Mesenchymal stem cell (in vitro differentiated cells and primary cell): ENCODE measurements at regions not wholly inside any gene's neighbourhood (a gene's known extent, or its start where the extent isn't known, plus 50 kb on each side); places are given as distances from the start of the nearest gene placed in this dataset.

Source experiments
- DNase-seq: peaks from one replicate; pipeline ENCODE4 v3.0.0-alpha.2; 2013
- H2AFZ ChIP-seq: one replicate; pipeline ENCODE4 v1.6.1; 2013; ENCODE audit warnings: low read depth, mild to moderate bottlenecking, control low read depth, inconsistent platforms, low read length, moderate library complexity
- H2AK5ac ChIP-seq: 2 replicates; pipeline ENCODE4 v1.6.1; 2013; ENCODE audit warnings: low read length, moderate library complexity, mild to moderate bottlenecking, inconsistent platforms; ENCODE audit not compliant: severe bottlenecking
- H2BK120ac ChIP-seq: one replicate; pipeline ENCODE4 v1.6.1; 2013; ENCODE audit warnings: low read depth, mild to moderate bottlenecking, inconsistent platforms, low read length, moderate library complexity
- H2BK12ac ChIP-seq, 2 experiments: one replicate each; pipeline ENCODE4 v1.6.1; 2013; ENCODE audit warnings: inconsistent platforms in 2 of 2, low read length in 2 of 2, mild to moderate bottlenecking in 2 of 2, moderate library complexity in 2 of 2, control low read depth in 1 of 2
- H2BK15ac ChIP-seq: one replicate; pipeline ENCODE4 v1.6.1; 2013; ENCODE audit warnings: mild to moderate bottlenecking, low read depth, inconsistent platforms; ENCODE audit not compliant: poor library complexity, severe bottlenecking
- H2BK5ac ChIP-seq: 2 replicates; pipeline ENCODE4 v1.6.1; 2013; ENCODE audit warnings: low read depth, mild to moderate bottlenecking, low read length, control low read depth, inconsistent platforms; ENCODE audit not compliant: poor library complexity, severe bottlenecking
- H3K14ac ChIP-seq, 2 experiments: one replicate each; pipeline ENCODE4 v1.6.1; 2013; ENCODE audit warnings: inconsistent platforms in 2 of 2, low read length in 2 of 2, control low read depth in 1 of 2, mild to moderate bottlenecking in 1 of 2, moderate library complexity in 1 of 2
- H3K18ac ChIP-seq, 2 experiments: one replicate each; pipeline ENCODE4 v1.6.1; 2013; ENCODE audit warnings: inconsistent platforms in 2 of 2, low read length in 2 of 2, control low read depth in 1 of 2, low read depth in 1 of 2, mild to moderate bottlenecking in 1 of 2
- H3K23ac ChIP-seq, 2 experiments: one replicate each; pipeline ENCODE4 v1.6.1; 2013; ENCODE audit warnings: inconsistent platforms in 2 of 2, low read length in 2 of 2, mild to moderate bottlenecking in 2 of 2, moderate library complexity in 2 of 2, control low read depth in 1 of 2
- H3K27ac ChIP-seq: 2 replicates; pipeline ENCODE4 v1.5.1; 2013; ENCODE audit warnings: mild to moderate bottlenecking, moderate library complexity, low read length, control low read depth, inconsistent platforms; ENCODE audit not compliant: poor library complexity, severe bottlenecking
- H3K27me3 ChIP-seq, 2 experiments: 2 replicates each; pipeline versions ENCODE4 v1.6.1 to v1.7.0; 2013; ENCODE audit warnings: low read length in 2 of 2, mild to moderate bottlenecking in 2 of 2, moderate library complexity in 2 of 2, control low read depth in 1 of 2, inconsistent platforms in 1 of 2; ENCODE audit not compliant: control insufficient read depth in 1 of 2, insufficient read depth in 1 of 2
- H3K36me3 ChIP-seq, 2 experiments: 2 replicates each; pipeline versions ENCODE4 v1.6.1 to v1.7.0; 2013; ENCODE audit warnings: low read length in 2 of 2, control low read depth in 1 of 2, inconsistent platforms in 1 of 2, low read depth in 1 of 2, mild to moderate bottlenecking in 1 of 2; ENCODE audit not compliant: insufficient read depth in 2 of 2, control insufficient read depth in 1 of 2
- H3K4ac ChIP-seq, 2 experiments: one replicate each; pipeline ENCODE4 v1.6.1; 2013; ENCODE audit warnings: inconsistent platforms in 2 of 2, low read length in 2 of 2, mild to moderate bottlenecking in 2 of 2, moderate library complexity in 2 of 2, control low read depth in 1 of 2, low read depth in 1 of 2
- H3K4me1 ChIP-seq: 2 replicates; pipeline ENCODE4 v1.6.1; 2013; ENCODE audit warnings: low read depth, low read length, control low read depth; ENCODE audit not compliant: control insufficient read depth, insufficient read depth
- H3K4me2 ChIP-seq: 2 replicates; pipeline ENCODE4 v1.6.1; 2013; ENCODE audit warnings: low read length, mild to moderate bottlenecking, inconsistent platforms; ENCODE audit not compliant: poor library complexity, severe bottlenecking
- H3K4me3 ChIP-seq, 2 experiments: 2 replicates each; pipeline versions ENCODE4 v1.5.1 to v1.7.0; 2013; ENCODE audit warnings: low read length in 2 of 2, mild to moderate bottlenecking in 2 of 2, control low read depth in 1 of 2, low read depth in 1 of 2; ENCODE audit not compliant: insufficient read depth in 1 of 2
- H3K79me1 ChIP-seq: replicated peaks from 2 replicates; pipeline ENCODE4 v1.6.1; 2013; ENCODE audit warnings: mild to moderate bottlenecking, control low read depth, low read length, inconsistent platforms; ENCODE audit not compliant: poor library complexity, severe bottlenecking
- H3K9ac ChIP-seq: 2 replicates; pipeline ENCODE4 v1.7.0; 2013; ENCODE audit warnings: mild to moderate bottlenecking, low read length, moderate library complexity
- H3K9me3 ChIP-seq: 2 replicates; pipeline ENCODE4 v1.7.0; 2013; ENCODE audit warnings: mild to moderate bottlenecking, low read length; ENCODE audit not compliant: control insufficient read depth
- H4K8ac ChIP-seq: one replicate; pipeline ENCODE4 v1.6.1; 2013; ENCODE audit warnings: inconsistent platforms, mild to moderate bottlenecking, low read length, moderate library complexity
- H4K91ac ChIP-seq: one replicate; pipeline ENCODE4 v1.6.1; 2013; ENCODE audit warnings: mild to moderate bottlenecking, low read length, inconsistent platforms
- WGBS: methylation state at CpG from one replicate; pipeline ENCODE4 v1.1.7; 2013; ENCODE audit warnings: mixed read lengths; 5-methylcytosine and 5-hydroxymethylcytosine counted together

DNA sequence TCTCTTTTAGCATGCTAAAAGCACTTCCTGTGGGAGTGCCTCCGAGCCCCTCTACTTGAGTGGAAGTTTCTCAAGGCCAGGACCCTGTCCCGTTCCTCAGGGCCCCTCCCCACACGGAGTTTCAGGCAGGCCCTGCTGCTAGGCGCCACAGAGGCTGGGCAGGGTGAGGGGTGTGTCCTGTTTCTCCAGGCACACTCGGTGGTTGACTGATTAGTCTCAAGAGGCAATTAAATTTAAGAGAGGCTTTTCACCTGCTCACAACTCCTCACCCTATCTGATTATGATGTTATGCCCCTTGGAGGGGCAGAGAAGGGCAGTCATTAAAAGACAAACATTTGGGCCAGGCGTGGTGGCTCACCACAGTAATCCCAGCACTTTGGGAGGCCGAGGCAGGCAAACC lies 160.8 kb upstream of the HAAO start:
- no peak for DNase-seq
- Histone ChIP-seq H3K18ac (no peak overlapping the region), H3K27ac (no peak overlapping the region), H2BK5ac (no peak overlapping the region), H3K79me1 (no peaks in the 10 kb centered on the region), H3K9me3 (no peaks in the 10 kb centered on the region), H3K23ac (no peak overlapping the region), H2BK12ac (peak overlapping the region in 1 of 2 experiments; percentile 90), H2AFZ (no peak overlapping the region), H3K27me3 (no peaks in the 10 kb centered on the region), H4K8ac (no peak overlapping the region), H3K4me3 (no peak overlapping the region), H3K14ac (no peak overlapping the region), H3K4ac (peak overlapping the region in 1 of 2 experiments; percentile 29), H3K9ac (no peak overlapping the region), H3K4me1 (peaks cover 16% of the 10 kb centered on the region), H3K36me3 (no peaks in the 10 kb centered on the region), H3K4me2 (no peak overlapping the region), H2BK15ac (peak overlapping the region; percentile 67), H4K91ac (no peak overlapping the region), H2AK5ac (peak overlapping the region; percentile 43), H2BK120ac (peak overlapping the region; percentile 76)
- 83% methylated on average over 6 of the region's 7 CpGs for WGBS

DNA sequence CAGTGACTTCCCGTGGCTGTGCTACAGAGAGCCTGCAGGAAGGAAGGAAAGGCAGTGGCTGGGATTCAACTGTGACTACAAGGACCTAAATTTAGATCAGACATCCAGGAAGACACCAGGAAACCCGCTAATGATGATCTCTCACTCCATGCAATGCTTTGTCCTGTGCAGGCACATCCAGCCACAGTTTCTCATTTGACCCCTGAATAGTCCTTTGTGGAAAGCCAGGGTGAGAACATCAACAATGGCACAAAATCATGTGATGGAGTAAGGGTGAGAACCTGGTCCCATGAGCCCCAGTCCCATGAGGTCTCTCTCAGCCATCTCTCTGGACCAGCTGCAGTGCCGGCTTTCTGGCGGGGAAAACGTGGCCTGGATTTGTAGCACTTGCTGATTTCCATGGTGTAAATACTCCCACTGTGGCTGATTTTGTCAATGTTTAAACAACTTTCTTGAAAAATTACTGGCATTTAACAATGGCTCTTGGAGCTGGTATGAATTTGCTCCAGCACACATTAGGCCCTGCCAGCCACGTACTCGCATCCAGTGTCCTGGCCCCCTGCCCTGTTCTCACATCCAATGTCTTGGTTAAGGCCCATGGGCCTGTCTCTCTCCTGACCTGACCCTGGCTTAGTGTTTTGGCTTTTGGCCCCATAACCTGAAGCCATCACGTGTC lies 159.0 kb upstream of the HAAO start:
- Histone ChIP-seq H3K9ac (peak overlapping the region; percentile 53), H2AFZ (no peak overlapping the region), H2BK120ac (peak overlapping the region; percentile 12), H3K9me3 (no peaks in the 10 kb centered on the region), H3K27me3 (no peaks in the 10 kb centered on the region), H3K36me3 (no peaks in the 10 kb centered on the region), H3K4me3 (no peak overlapping the region), H3K23ac (no peak overlapping the region), H3K18ac (peak overlapping the region; percentile 40 to 88), H3K4ac (peak overlapping the region; percentile 2 to 20), H2BK15ac (no peak overlapping the region), H2BK12ac (peak overlapping the region; percentile 9 to 66), H4K91ac (peak overlapping the region; percentile 77), H4K8ac (peak overlapping the region; percentile 45), H2BK5ac (no peak overlapping the region), H3K4me2 (no peak overlapping the region), H3K27ac (peak overlapping the region; percentile 65), H3K4me1 (peaks cover 19% of the 10 kb centered on the region), H2AK5ac (peak overlapping the region; percentile 24), H3K79me1 (no peaks in the 10 kb centered on the region), H3K14ac (peak overlapping the region in 1 of 2 experiments; percentile 5)
- WGBS, result 82% methylated on average over 8 of the region's 8 CpGs
- DNase-seq, result peak; percentile 59

DNA sequence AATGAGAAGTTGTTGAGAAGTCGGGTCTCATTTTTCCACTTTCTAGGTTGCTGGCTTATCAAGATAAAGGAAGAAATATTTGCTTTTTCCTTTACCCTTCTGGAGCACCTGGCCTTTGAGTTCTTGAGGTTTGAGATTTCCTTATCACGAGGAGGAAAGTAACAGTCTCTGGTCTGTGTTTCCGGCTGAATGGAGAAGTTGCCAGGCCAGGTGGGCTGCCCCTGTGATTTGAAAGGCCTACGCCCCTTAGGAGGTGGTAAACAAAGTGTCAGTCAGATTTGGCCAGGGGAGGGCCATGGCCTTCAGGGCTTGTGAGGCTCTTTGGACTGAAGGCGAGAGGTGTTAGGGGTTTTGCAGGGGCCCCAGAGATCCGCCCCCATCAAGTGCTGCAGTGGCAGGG lies 156.7 kb upstream of the HAAO start:
- Histone ChIP-seq H4K91ac (peak overlapping the region; percentile 6), H3K4me2 (no peak overlapping the region), H3K79me1 (no peaks in the 10 kb centered on the region), H2AK5ac (peak overlapping the region; percentile 95), H3K4me3 (no peak overlapping the region), H3K27ac (no peak overlapping the region), H3K14ac (no peak overlapping the region), H2BK12ac (peak overlapping the region; percentile 31 to 45), H2BK120ac (no peak overlapping the region), H3K4ac (peak overlapping the region in 1 of 2 experiments; percentile 29), H3K4me1 (peaks cover 17% of the 10 kb centered on the region), H2AFZ (no peak overlapping the region), H2BK5ac (no peak overlapping the region), H2BK15ac (peak overlapping the region; percentile 87), H3K23ac (no peak overlapping the region), H4K8ac (no peak overlapping the region), H3K18ac (peak overlapping the region in 1 of 2 experiments; percentile 28), H3K9me3 (no peaks in the 10 kb centered on the region), H3K9ac (no peak overlapping the region), H3K27me3 (no peaks in the 10 kb centered on the region), H3K36me3 (no peaks in the 10 kb centered on the region)
- 95% methylated on average over 6 of the region's 6 CpGs for WGBS
- DNase-seq, result no peak

DNA sequence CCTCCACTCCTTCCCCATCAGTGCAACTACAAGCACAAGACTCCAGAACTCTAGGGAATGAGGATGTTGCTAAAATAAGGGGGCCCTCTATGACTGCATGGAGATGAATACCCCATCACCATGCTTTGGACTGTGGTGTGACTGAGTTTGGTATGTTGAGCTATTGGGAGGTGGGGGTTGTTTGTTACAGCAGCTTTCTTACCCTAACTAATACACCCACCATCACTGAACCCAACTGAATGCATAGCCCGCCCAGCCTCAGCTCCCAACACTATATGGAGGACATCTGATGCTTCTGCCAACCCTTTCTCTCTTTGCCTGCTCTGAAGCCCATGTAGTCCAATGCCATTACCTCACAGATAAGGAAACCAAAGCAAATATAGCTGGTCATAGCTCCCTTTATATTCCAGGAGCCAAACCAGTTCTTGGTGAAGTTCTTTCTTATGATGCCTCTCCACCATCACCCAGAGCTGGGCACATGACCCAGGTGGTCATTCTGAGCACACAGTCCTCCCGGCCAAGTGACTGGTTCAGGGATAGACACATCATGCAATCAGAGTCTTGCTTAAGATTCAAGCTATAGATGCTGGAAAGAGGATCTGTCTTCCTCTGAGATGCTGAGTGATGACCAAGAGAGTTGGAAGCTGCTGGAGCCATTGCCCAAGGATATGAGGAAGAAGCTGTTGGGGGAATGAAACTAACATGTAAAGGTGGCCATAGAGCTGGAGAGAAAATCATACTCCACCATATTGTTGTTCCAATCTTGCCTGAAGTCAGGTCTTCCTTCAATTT lies 155.6 kb upstream of the HAAO start:
- Histone ChIP-seq H4K91ac (peak overlapping the region; percentile 14), H3K9ac (no peak overlapping the region), H3K79me1 (no peaks in the 10 kb centered on the region), H3K27ac (no peak overlapping the region), H2AK5ac (peak overlapping the region; percentile 76), H3K4me1 (peaks cover 14% of the 10 kb centered on the region), H3K27me3 (no peaks in the 10 kb centered on the region), H3K4me3 (no peak overlapping the region), H3K4ac (peak overlapping the region; percentile 17 to 25), H3K14ac (no peak overlapping the region), H3K23ac (no peak overlapping the region), H3K18ac (peak overlapping the region in 1 of 2 experiments; percentile 50), H3K9me3 (no peaks in the 10 kb centered on the region), H2BK12ac (peak overlapping the region; percentile 32 to 69), H2BK120ac (peak overlapping the region; percentile 15), H2BK5ac (no peak overlapping the region), H3K36me3 (no peaks in the 10 kb centered on the region), H3K4me2 (no peak overlapping the region), H2AFZ (no peak overlapping the region), H2BK15ac (peak overlapping the region; percentile 26), H4K8ac (no peak overlapping the region)
- DNase-seq, result no peak
- 93% methylated on average over 2 of the region's 2 CpGs for WGBS
